HUES64 (cell line): ENCODE measurements at regions not wholly inside any gene's neighbourhood (a gene's known extent, or its start where the extent isn't known, plus 50 kb on each side); places are given as distances from the start of the nearest gene placed in this dataset.
A peak's percentile ranks its signal among the peaks of the same experiment; 100 is the strongest.
"Not testable (repeated sequence)": the region's sequence is repeated elsewhere in the genome, so short reads cannot be mapped to it uniquely, and the experiment has no call there.

Source experiments
- H3K27ac ChIP-seq: 2 replicates; pipeline ENCODE4 v1.7.0; 2013; ENCODE audit warnings: low read depth, low read length, inconsistent platforms
- H3K27me3 ChIP-seq: 2 replicates; pipeline ENCODE4 v1.6.1; 2013; ENCODE audit warnings: mild to moderate bottlenecking, low read length; ENCODE audit not compliant: insufficient read depth
- H3K36me3 ChIP-seq: 2 replicates; pipeline ENCODE4 v1.6.1; 2013; ENCODE audit warnings: mild to moderate bottlenecking, low read length; ENCODE audit not compliant: insufficient read depth
- H3K4me1 ChIP-seq: 2 replicates; pipeline ENCODE4 v1.6.1; 2013; ENCODE audit warnings: mild to moderate bottlenecking, low read length, moderate library complexity; ENCODE audit not compliant: insufficient read depth
- H3K4me3 ChIP-seq: 2 replicates; pipeline ENCODE4 v1.5.1; 2013; ENCODE audit warnings: mild to moderate bottlenecking, low read length, moderate library complexity
- H3K9ac ChIP-seq: 2 replicates; pipeline ENCODE4 v1.6.1; 2013; ENCODE audit warnings: mild to moderate bottlenecking, low read depth, low read length
- H3K9me3 ChIP-seq: 2 replicates; pipeline ENCODE4 v1.6.1; 2013; ENCODE audit warnings: low read depth, low read length; ENCODE audit not compliant: insufficient read depth
- WGBS: fragments of 150-250, 120-280 bp; methylation state at CpG from one replicate; pipeline ENCODE4 v1.1.7; 2013; ENCODE audit warnings: missing lambda C conversion rate; 5-methylcytosine and 5-hydroxymethylcytosine counted together

- WGBS = 100% methylated on average over 4 of the region's 4 CpGs
- no peak overlapping the region for H3K4me3 ChIP-seq
- H3K36me3 ChIP-seq = no peaks in the 10 kb centered on the region
- H3K4me1 ChIP-seq = no peaks in the 10 kb centered on the region
- peaks cover 4% of the 10 kb centered on the region; the same call in 1 of the 2 replicates for H3K9me3 ChIP-seq
- H3K27me3 ChIP-seq = no peaks in the 10 kb centered on the region
- H3K9ac ChIP-seq = no peak overlapping the region
- no peak overlapping the region for H3K27ac ChIP-seq
These were observed 1264.0 kb upstream of the CNTN5 start for GRCh38 chr11:97756571-97757335.

DNA sequence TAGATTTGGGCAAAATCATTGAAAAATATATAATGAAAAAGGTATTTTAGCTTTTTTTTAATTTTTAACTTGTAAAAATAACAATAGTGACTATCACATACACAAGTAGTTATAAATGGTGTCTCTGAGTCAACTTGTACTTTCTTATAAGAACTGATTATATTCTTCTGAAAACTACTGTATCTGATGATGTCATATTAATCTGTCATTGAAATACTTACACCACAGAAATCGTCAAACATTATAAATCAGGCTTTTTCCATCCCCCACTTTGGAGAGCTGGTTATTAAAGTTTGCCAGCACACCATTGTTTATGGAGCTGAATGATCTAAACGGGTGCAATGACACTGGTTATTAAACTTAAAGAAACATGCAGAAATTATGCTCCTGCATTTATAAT lies 1259.6 kb upstream of the CNTN5 start:
- H3K27ac ChIP-seq = no peak overlapping the region
- 0 out of 2 replicates have a peak, but pooled peaks cover 11% of the 10 kb centered on the region for H3K4me1 ChIP-seq
- WGBS = 90% methylated on average over 2 of the region's 2 CpGs
- H3K36me3 ChIP-seq = no peaks in the 10 kb centered on the region
- H3K9ac ChIP-seq = no peak overlapping the region
- H3K9me3 ChIP-seq = no peaks in the 10 kb centered on the region
- H3K27me3 ChIP-seq = no peaks in the 10 kb centered on the region
- no peak overlapping the region for H3K4me3 ChIP-seq

GRCh38 chr11:97764193-97764592 lies 1256.6 kb upstream of the CNTN5 start:
- H3K4me1 ChIP-seq = 0 out of 2 replicates have a peak, but pooled peaks cover 11% of the 10 kb centered on the region
- peak overlapping the region; percentile 11; the same call in 1 of the 2 replicates for H3K27ac ChIP-seq
- H3K27me3 ChIP-seq = no peaks in the 10 kb centered on the region
- no peak overlapping the region for H3K4me3 ChIP-seq
- H3K36me3 ChIP-seq = no peaks in the 10 kb centered on the region
- WGBS = no CpG with 5 or more reads among the region's 1 CpG
- H3K9me3 ChIP-seq = no peaks in the 10 kb centered on the region
- H3K9ac ChIP-seq = no peak overlapping the region

DNA sequence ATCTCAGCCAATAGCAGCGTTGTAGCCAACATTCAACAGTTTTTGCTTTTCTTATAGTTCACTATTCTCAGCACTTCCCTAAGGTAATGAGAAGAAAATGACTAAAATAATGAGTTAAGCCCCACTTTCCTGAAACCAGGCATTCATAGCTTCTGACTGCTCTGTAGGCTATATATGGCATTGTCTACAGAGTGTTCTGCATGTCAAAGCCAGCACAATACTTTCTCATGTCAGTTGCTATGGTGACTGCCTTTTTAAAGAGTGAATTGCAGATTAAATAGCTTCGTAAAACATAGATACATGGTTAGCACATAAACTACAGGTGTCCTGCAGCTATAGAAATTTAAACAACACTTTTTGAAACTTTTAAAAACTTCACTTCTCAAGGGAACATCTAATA lies 1256.1 kb upstream of the CNTN5 start:
- H3K27ac ChIP-seq = peak overlapping the region; percentile 41; the same call in 1 of the 2 replicates
- H3K9ac ChIP-seq = no peak overlapping the region
- H3K4me1 ChIP-seq = 0 out of 2 replicates have a peak, but pooled peaks cover 11% of the 10 kb centered on the region
- no peaks in the 10 kb centered on the region for H3K36me3 ChIP-seq
- WGBS = 86% methylated on average over 2 of the region's 2 CpGs
- H3K4me3 ChIP-seq = no peak overlapping the region
- no peaks in the 10 kb centered on the region for H3K27me3 ChIP-seq
- no peaks in the 10 kb centered on the region for H3K9me3 ChIP-seq

GRCh38 chr11:97770570-97770969 lies 1250.2 kb upstream of the CNTN5 start:
- Histone ChIP-seq H3K4me1 (no peaks in the 10 kb centered on the region), H3K9ac (no peak overlapping the region), H3K27ac (no peak overlapping the region), H3K27me3 (no peaks in the 10 kb centered on the region), H3K9me3 (no peaks in the 10 kb centered on the region), H3K4me3 (no peak overlapping the region), H3K36me3 (no peaks in the 10 kb centered on the region)
- 90% methylated on average over 1 of the region's 1 CpG for WGBS

- H3K9me3 ChIP-seq = no peaks in the 10 kb centered on the region
- 91% methylated on average over 4 of the region's 5 CpGs for WGBS
- no peaks in the 10 kb centered on the region for H3K27me3 ChIP-seq
- H3K36me3 ChIP-seq = no peaks in the 10 kb centered on the region
- H3K4me3 ChIP-seq = no peak overlapping the region
- H3K4me1 ChIP-seq = no peaks in the 10 kb centered on the region
- no peak overlapping the region for H3K27ac ChIP-seq
- H3K9ac ChIP-seq = no peak overlapping the region
These were observed 1248.0 kb upstream of the CNTN5 start for GRCh38 chr11:97772705-97773104.

DNA sequence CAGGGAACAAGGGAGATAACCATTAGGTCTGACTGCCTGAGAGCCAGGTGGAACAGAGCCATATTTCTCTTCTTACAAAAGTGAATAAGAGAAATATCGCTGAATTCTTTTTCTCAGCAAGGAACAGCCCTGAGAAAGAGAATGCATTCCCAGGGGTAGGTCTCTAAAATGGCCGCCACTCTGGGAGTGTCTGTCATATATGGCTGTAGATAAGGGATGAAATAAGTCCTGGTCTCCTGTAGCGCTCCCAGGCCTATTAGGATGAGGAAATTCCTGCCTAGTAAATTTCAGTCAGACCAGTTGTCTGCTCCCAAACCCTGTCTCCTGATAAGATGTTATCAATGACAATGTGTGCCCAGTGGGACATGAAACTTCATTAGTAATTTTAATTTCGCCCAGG lies 1236.4 kb upstream of the CNTN5 start:
- H3K9me3 ChIP-seq = peaks cover 25% of the 10 kb centered on the region
- not testable (repeated sequence) for H3K9ac ChIP-seq, H3K27ac ChIP-seq, H3K4me3 ChIP-seq, H3K27me3 ChIP-seq, H3K4me1 ChIP-seq, H3K36me3 ChIP-seq
- WGBS = 96% methylated on average over 4 of the region's 4 CpGs

DNA sequence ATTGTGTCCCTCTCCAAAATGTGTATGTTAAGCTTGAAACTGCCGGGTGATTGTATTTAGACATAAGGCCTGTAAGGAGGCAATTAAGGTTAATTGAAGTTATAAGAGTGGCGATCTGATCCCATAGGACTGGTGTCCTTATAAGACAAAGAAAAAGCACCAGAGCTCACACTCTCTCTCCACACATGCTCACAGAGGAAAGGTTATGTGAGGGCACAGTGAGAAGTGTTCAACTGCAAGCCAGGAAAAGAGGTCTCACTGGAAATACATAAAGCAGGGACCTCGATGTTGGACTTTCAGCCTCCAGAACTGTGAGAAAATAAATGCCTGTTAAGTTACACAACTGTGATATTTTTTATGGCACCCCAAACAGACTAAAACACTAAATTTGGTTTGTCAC lies 1233.8 kb upstream of the CNTN5 start:
- H3K27me3 ChIP-seq = no peaks in the 10 kb centered on the region
- 96% methylated on average over 2 of the region's 3 CpGs for WGBS
- no peak overlapping the region for H3K27ac ChIP-seq
- peaks cover 25% of the 10 kb centered on the region for H3K9me3 ChIP-seq
- no peak overlapping the region for H3K9ac ChIP-seq
- H3K4me1 ChIP-seq = no peaks in the 10 kb centered on the region
- no peak overlapping the region for H3K4me3 ChIP-seq
- no peaks in the 10 kb centered on the region for H3K36me3 ChIP-seq

- WGBS = no CpG with 5 or more reads among the region's 2 CpGs
- H3K9ac ChIP-seq = no peak overlapping the region
- no peaks in the 10 kb centered on the region for H3K27me3 ChIP-seq
- no peaks in the 10 kb centered on the region for H3K9me3 ChIP-seq
- no peak overlapping the region for H3K4me3 ChIP-seq
- no peak overlapping the region for H3K27ac ChIP-seq
- H3K36me3 ChIP-seq = no peaks in the 10 kb centered on the region
- no peaks in the 10 kb centered on the region for H3K4me1 ChIP-seq
These were observed 1225.9 kb upstream of the CNTN5 start for GRCh38 chr11:97794876-97795275.

DNA sequence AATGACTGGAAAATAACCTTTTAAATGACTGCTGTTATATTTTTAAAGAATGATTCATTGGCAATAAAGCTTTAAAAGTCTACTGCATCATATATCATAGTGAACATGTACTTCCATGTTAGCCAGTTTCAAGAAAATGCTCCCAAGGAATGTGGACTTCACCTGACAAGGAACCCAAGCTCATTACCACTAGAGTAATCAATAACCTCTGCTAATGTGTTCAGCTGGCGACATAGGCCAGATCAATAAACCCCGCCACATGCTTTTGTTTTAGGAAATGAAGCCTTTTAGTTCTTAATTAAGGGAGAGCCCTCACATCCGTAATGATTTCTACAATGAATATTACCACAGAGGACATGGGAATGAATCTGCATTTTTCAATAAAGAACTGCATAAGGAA lies 1219.9 kb upstream of the CNTN5 start:
- Histone ChIP-seq H3K27me3 (no peaks in the 10 kb centered on the region), H3K4me1 (0 out of 2 replicates have a peak, but pooled peaks cover 2% of the 10 kb centered on the region), H3K4me3 (no peak overlapping the region), H3K9me3 (no peaks in the 10 kb centered on the region), H3K9ac (no peak overlapping the region), H3K27ac (no peak overlapping the region), H3K36me3 (no peaks in the 10 kb centered on the region)
- WGBS = 90% methylated on average over 2 of the region's 3 CpGs

DNA sequence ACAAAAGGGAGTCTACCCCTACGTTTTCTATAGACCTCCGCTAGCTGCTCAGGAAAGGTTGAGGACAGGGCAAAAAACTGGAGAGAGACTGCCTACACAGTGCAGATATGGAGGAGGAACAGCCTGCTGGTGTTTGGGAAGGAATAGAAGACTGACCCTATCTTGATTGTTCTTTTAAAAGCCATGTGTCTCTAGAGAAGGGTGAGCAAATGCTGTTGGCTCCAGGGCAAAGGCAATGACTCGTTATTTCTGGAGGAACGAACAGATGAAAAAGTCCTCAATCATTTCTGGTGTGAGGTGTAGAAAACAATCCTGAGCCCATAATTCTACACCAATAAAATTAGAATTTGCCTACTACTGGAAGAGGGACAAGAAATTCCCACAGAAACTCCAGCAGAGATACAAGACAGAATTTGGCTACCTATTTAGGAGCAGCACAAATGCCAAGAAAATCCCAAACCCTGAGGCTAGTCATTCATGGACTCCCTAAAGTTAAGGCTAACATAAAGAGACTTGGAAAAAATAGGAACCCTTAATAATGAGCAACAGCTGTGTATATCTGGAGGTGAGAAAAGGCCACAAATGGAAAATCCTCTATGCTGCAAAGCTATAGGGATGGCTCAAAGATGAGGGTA lies 1206.3 kb upstream of the CNTN5 start:
- no peak overlapping the region for H3K27ac ChIP-seq
- peaks cover 11% of the 10 kb centered on the region; the same call in 1 of the 2 replicates for H3K9me3 ChIP-seq
- no peaks in the 10 kb centered on the region for H3K36me3 ChIP-seq
- H3K27me3 ChIP-seq = no peaks in the 10 kb centered on the region
- no peaks in the 10 kb centered on the region for H3K4me1 ChIP-seq
- H3K9ac ChIP-seq = no peak overlapping the region
- no peak overlapping the region for H3K4me3 ChIP-seq
- WGBS = 100% methylated on average over 3 of the region's 4 CpGs
